Stimulated activated naive B cell treated with anti-CD40 and anti-IgM and Interleukin-4, amounts not matched to agents 10 μg/mL and 1 μg/mL and 100 μg/mL, for 72 hours (primary cell): ENCODE measurements at regions not wholly inside any gene's neighbourhood (a gene's known extent, or its start where the extent isn't known, plus 50 kb on each side); places are given as distances from the start of the nearest gene placed in this dataset.

Experiments used
- ATAC-seq, 2 donors: fragments of 150-1000 bp; cut with Tn5 transposase; replicated peaks; 2 replicates each; pipeline ENCODE4 v1.10.0; 2021; ENCODE audit warnings: moderate library complexity in 1 of 2
- DNase-seq: peaks from one replicate; pipeline ENCODE4 v3.0.0; 2021
- H3K27ac Mint-ChIP-seq: one replicate; pipeline ENCODE4 v1.8.0; 2022; ENCODE audit warnings: mild to moderate bottlenecking, mixed read lengths
- H3K27me3 Mint-ChIP-seq, 2 donors: one replicate each; pipeline ENCODE4 v1.8.0; 2022; ENCODE audit warnings: mixed read lengths in 2 of 2
- H3K36me3 Mint-ChIP-seq, 2 donors: one replicate each; pipeline ENCODE4 v1.8.0; 2022; ENCODE audit warnings: mixed read lengths in 2 of 2, mild to moderate bottlenecking in 1 of 2
- H3K4me1 Mint-ChIP-seq, 2 donors: one replicate each; pipeline ENCODE4 v1.8.0; 2022; ENCODE audit warnings: mixed read lengths in 2 of 2, mild to moderate bottlenecking in 1 of 2
- H3K4me3 Mint-ChIP-seq, 2 donors: one replicate each; pipeline ENCODE4 v1.8.0; 2022; ENCODE audit warnings: mild to moderate bottlenecking in 2 of 2, mixed read lengths in 2 of 2, moderate library complexity in 1 of 2
- H3K9me3 Mint-ChIP-seq, 2 donors: one replicate each; pipeline ENCODE4 v1.8.0; 2022; ENCODE audit warnings: mixed read lengths in 2 of 2, mild to moderate bottlenecking in 1 of 2

DNA sequence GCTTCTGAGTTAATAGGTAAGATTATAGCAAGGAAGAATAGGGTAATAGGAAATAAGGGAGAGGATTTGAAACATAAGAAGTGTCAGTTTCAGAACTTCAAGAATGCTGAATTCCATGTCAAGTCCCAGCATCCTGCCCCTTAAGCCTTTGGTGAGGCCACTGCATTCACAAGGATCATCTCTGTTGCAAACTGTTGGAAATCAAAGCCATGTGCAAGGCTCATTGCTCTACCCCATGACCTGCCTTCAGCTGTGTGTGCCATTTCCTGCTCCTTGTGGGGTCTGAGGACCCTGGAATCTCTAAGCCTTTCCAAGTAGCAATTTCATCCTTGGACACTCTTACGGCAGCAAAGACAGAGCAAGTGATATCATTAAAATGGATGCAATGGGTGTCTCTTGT lies 203.0 kb downstream of the CDC5L start:
- DNase-seq: no peak

GRCh38 chr6:44593539-44593944 lies 206.0 kb downstream of the CDC5L start:
- Mint-ChIP-seq H3K4me3 (no peak overlapping the region), H3K27ac (no peak overlapping the region), H3K9me3 (no peaks in the 10 kb centered on the region), H3K36me3 (no peaks in the 10 kb centered on the region), H3K4me1 (peaks cover 4 to 13% of the 10 kb centered on the region in 2 donors), H3K27me3 (peaks cover 13 to 25% of the 10 kb centered on the region in 2 donors)
- ATAC-seq (peak; percentile 63 to 71), DNase-seq (peak; percentile 7)

More for the DNA sequence above, 203.0 kb downstream of the CDC5L start:
- ATAC-seq: no peak
- peaks cover 0 to 1% of the 10 kb centered on the region in 2 donors for H3K36me3 Mint-ChIP-seq
- H3K4me1 Mint-ChIP-seq: peaks cover 3 to 11% of the 10 kb centered on the region in 2 donors
- no peak overlapping the region for H3K4me3 Mint-ChIP-seq
- H3K9me3 Mint-ChIP-seq: peaks cover 0 to 2% of the 10 kb centered on the region in 2 donors
- no peak overlapping the region for H3K27ac Mint-ChIP-seq
- peaks cover 26 to 27% of the 10 kb centered on the region in 2 donors for H3K27me3 Mint-ChIP-seq

DNA sequence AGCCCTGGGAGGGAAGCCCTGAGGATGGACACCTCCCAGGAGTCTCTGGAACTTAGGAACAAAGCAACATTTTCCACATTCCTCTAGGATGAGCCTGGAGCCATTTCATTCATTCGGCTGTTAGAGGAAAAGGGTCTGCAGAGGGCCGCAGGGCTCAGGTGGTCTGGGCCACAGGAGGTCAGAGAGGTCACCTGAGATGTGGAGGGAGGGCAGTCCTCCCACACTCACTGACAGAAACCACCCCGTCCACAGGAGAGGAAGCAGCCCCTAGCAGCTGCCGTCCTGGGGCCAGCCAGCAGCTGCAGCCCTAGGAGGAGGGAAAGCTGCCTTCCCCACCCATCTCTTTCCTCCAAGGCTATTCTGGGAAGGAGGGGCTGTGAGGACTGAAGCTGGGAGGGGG lies 207.0 kb downstream of the CDC5L start:
- Mint-ChIP-seq H3K4me3 (no peak overlapping the region), H3K9me3 (no peaks in the 10 kb centered on the region), H3K36me3 (no peaks in the 10 kb centered on the region), H3K27ac (no peak overlapping the region), H3K4me1 (peaks cover 6 to 17% of the 10 kb centered on the region in 2 donors), H3K27me3 (peaks cover 13 to 24% of the 10 kb centered on the region in 2 donors)
- peak; percentile 4 for DNase-seq
- peak; percentile 58 to 65 for ATAC-seq

DNA sequence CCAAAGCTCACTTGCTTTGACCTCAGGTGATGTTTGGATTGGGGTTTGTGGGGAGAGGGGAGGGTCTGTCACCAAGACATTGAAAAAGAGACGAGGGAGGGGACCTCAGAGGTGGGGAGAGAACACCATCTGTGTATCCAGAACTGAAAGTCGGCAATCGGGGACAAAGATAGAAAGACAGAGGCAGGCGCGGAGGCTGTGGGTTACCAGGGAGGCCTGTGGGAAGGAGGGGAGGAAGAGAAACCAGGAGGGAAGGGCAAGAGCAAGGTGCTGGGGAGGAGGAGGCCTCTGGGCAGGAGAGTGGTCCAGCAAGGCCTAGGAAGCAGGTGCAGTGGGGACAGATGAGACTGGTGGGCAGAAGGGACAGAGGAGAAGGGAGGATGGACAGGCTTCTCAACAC lies 211.2 kb downstream of the CDC5L start:
- no peaks in the 10 kb centered on the region for H3K36me3 Mint-ChIP-seq
- ATAC-seq: peak in 1 of 2 donors; percentile 27
- peaks cover 7 to 16% of the 10 kb centered on the region in 2 donors for H3K27me3 Mint-ChIP-seq
- no peak for DNase-seq
- no peaks in the 10 kb centered on the region for H3K9me3 Mint-ChIP-seq
- peaks cover 3 to 13% of the 10 kb centered on the region in 2 donors for H3K4me1 Mint-ChIP-seq
- H3K27ac Mint-ChIP-seq: no peak overlapping the region
- H3K4me3 Mint-ChIP-seq: no peak overlapping the region

- peaks cover 3 to 6% of the 10 kb centered on the region in 2 donors for H3K4me1 Mint-ChIP-seq
- no peak for DNase-seq
- H3K9me3 Mint-ChIP-seq: no peaks in the 10 kb centered on the region
- H3K36me3 Mint-ChIP-seq: no peaks in the 10 kb centered on the region
- H3K4me3 Mint-ChIP-seq: no peak overlapping the region
- peaks cover 0 to 9% of the 10 kb centered on the region in 2 donors for H3K27me3 Mint-ChIP-seq
- no peak for ATAC-seq
- no peak overlapping the region for H3K27ac Mint-ChIP-seq
Measured at GRCh38 chr6:44599672-44600071, 212.2 kb downstream of the CDC5L start.

- no peak overlapping the region for H3K27ac Mint-ChIP-seq
- ATAC-seq (no peak), DNase-seq (no peak)
- no peak overlapping the region for H3K4me3 Mint-ChIP-seq
- no peaks in the 10 kb centered on the region for H3K36me3 Mint-ChIP-seq
- no peaks in the 10 kb centered on the region for H3K9me3 Mint-ChIP-seq
- H3K4me1 Mint-ChIP-seq: peaks cover 3 to 6% of the 10 kb centered on the region in 2 donors
- H3K27me3 Mint-ChIP-seq: peaks cover 0 to 5% of the 10 kb centered on the region in 2 donors
Measured at GRCh38 chr6:44603044-44603686, 215.7 kb downstream of the CDC5L start.

GRCh38 chr6:44606504-44606903 lies 219.0 kb downstream of the CDC5L start:
- Mint-ChIP-seq H3K27ac (no peak overlapping the region), H3K27me3 (no peaks in the 10 kb centered on the region), H3K9me3 (no peaks in the 10 kb centered on the region), H3K4me1 (no peaks in the 10 kb centered on the region), H3K36me3 (no peaks in the 10 kb centered on the region), H3K4me3 (no peak overlapping the region)
- ATAC-seq: no peak
- DNase-seq: no peak

DNA sequence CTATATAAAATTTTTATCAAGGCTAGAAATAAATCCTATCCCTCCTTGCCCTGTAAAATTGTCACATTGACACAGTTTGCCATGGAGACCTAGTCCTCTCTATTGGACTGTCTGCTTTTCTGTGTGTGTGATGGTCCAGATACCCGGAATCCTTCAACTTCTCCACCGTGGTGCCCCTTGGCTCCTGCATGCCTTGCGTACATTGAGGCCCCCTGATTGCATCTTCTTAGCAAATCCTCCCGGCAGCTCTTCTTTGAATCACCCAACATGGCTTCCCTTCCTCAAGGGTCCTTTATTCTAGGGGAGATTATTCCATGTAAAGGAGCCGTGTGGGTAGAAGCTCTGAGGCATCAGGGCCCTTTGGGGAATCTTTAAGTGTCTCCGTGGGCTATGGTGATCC lies 219.5 kb downstream of the CDC5L start:
- no peaks in the 10 kb centered on the region for H3K27me3 Mint-ChIP-seq
- no peak overlapping the region for H3K4me3 Mint-ChIP-seq
- no peaks in the 10 kb centered on the region for H3K4me1 Mint-ChIP-seq
- no peak for ATAC-seq
- no peak overlapping the region for H3K27ac Mint-ChIP-seq
- no peaks in the 10 kb centered on the region for H3K36me3 Mint-ChIP-seq
- DNase-seq: no peak
- H3K9me3 Mint-ChIP-seq: no peaks in the 10 kb centered on the region

- Mint-ChIP-seq H3K4me3 (no peak overlapping the region), H3K27me3 (no peaks in the 10 kb centered on the region), H3K9me3 (no peaks in the 10 kb centered on the region), H3K36me3 (no peaks in the 10 kb centered on the region), H3K4me1 (no peaks in the 10 kb centered on the region), H3K27ac (no peak overlapping the region)
- no peak for DNase-seq
- no peak for ATAC-seq
Measured at GRCh38 chr6:44608175-44608574, 220.7 kb downstream of the CDC5L start.

- H3K4me1 Mint-ChIP-seq: no peaks in the 10 kb centered on the region
- H3K36me3 Mint-ChIP-seq: no peaks in the 10 kb centered on the region
- H3K4me3 Mint-ChIP-seq: no peak overlapping the region
- DNase-seq (no peak), ATAC-seq (no peak)
- H3K27ac Mint-ChIP-seq: no peak overlapping the region
- H3K27me3 Mint-ChIP-seq: no peaks in the 10 kb centered on the region
- no peaks in the 10 kb centered on the region for H3K9me3 Mint-ChIP-seq
Measured at GRCh38 chr6:44609051-44609612, 221.6 kb downstream of the CDC5L start.

- H3K9me3 Mint-ChIP-seq: no peaks in the 10 kb centered on the region
- H3K27ac Mint-ChIP-seq: no peak overlapping the region
- no peak for DNase-seq
- H3K27me3 Mint-ChIP-seq: peaks cover 0 to 5% of the 10 kb centered on the region in 2 donors
- no peak overlapping the region for H3K4me3 Mint-ChIP-seq
- peaks cover 2 to 6% of the 10 kb centered on the region in 2 donors for H3K4me1 Mint-ChIP-seq
- ATAC-seq: no peak
- H3K36me3 Mint-ChIP-seq: no peaks in the 10 kb centered on the region
Measured at GRCh38 chr6:44614396-44614795, 226.9 kb downstream of the CDC5L start.

GRCh38 chr6:44615621-44616020 lies 228.1 kb downstream of the CDC5L start:
- Mint-ChIP-seq H3K36me3 (no peaks in the 10 kb centered on the region), H3K4me1 (peaks cover 2 to 6% of the 10 kb centered on the region in 2 donors), H3K27ac (no peak overlapping the region), H3K4me3 (no peak overlapping the region), H3K27me3 (peaks cover 0 to 5% of the 10 kb centered on the region in 2 donors), H3K9me3 (no peaks in the 10 kb centered on the region)
- ATAC-seq (no peak), DNase-seq (no peak)

DNA sequence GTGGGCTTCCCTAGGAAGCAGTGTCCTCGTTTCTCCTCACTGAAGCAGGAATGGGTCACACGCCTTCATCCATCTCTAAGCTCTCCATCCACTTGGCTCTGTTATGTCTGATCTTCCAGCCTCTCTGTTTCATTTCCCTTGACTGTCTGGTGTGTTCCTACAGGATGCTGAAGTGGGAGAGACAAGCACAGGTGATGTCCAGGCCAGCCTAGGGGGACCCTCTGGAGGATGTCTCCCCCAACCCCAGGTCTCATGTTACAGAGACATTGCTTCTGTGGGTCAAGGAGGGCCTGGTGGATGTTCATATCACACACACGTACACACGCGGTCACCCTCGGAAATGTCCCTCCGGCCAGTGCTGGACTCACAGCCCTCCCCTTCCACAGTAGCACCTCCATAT lies 229.9 kb downstream of the CDC5L start:
- ATAC-seq (no peak), DNase-seq (no peak)
- peaks cover 2 to 6% of the 10 kb centered on the region in 2 donors for H3K4me1 Mint-ChIP-seq
- no peaks in the 10 kb centered on the region for H3K36me3 Mint-ChIP-seq
- no peak overlapping the region for H3K27ac Mint-ChIP-seq
- no peaks in the 10 kb centered on the region for H3K9me3 Mint-ChIP-seq
- H3K4me3 Mint-ChIP-seq: no peak overlapping the region
- H3K27me3 Mint-ChIP-seq: peaks cover 0 to 5% of the 10 kb centered on the region in 2 donors

GRCh38 chr6:44618371-44618770 lies 230.9 kb downstream of the CDC5L start:
- Mint-ChIP-seq H3K4me3 (no peak overlapping the region), H3K27ac (peak overlapping the region; percentile 15), H3K4me1 (peaks cover 4 to 14% of the 10 kb centered on the region in 2 donors), H3K36me3 (no peaks in the 10 kb centered on the region), H3K27me3 (peaks cover 0 to 5% of the 10 kb centered on the region in 2 donors), H3K9me3 (no peaks in the 10 kb centered on the region)
- no peak for DNase-seq
- no peak for ATAC-seq

GRCh38 chr6:44620922-44621321 lies 233.4 kb downstream of the CDC5L start:
- Mint-ChIP-seq H3K36me3 (no peaks in the 10 kb centered on the region), H3K4me1 (peaks cover 6 to 24% of the 10 kb centered on the region in 2 donors), H3K4me3 (no peak overlapping the region), H3K27ac (no peak overlapping the region), H3K27me3 (peaks cover 0 to 5% of the 10 kb centered on the region in 2 donors), H3K9me3 (no peaks in the 10 kb centered on the region)
- DNase-seq (no peak), ATAC-seq (no peak)
